Neural cell (in vitro differentiated cells): ENCODE measurements at regions not wholly inside any gene's neighbourhood (a gene's known extent, or its start where the extent isn't known, plus 50 kb on each side); places are given as distances from the start of the nearest gene placed in this dataset.

Experiments used
- EP300 ChIP-seq: fragments of 450-650 bp; conservative IDR thresholded peaks from 2 replicates; pipeline ENCODE4 v1.6.1; 2014; ENCODE audit warnings: antibody characterized with exemption, mild to moderate bottlenecking, moderate library complexity; ENCODE audit not compliant: poor library complexity, severe bottlenecking
- EZH2 ChIP-seq: fragments of 200-600, 300-800 bp; shearing (Covaris generic), sonication (generic); IDR thresholded peaks from 2 replicates; pipeline ENCODE4 v1.6.1; 2014; ENCODE audit warnings: antibody characterized with exemption, low read length, borderline replicate concordance, mild to moderate bottlenecking; ENCODE audit not compliant: insufficient read depth, poor library complexity, severe bottlenecking
- POLR2AphosphoS5 ChIP-seq: IDR thresholded peaks from 2 replicates; pipeline ENCODE4 v1.6.1; 2012
- RAD21 ChIP-seq: fragments of 450-650 bp; conservative IDR thresholded peaks from 2 replicates; pipeline ENCODE4 v1.6.1; 2014; ENCODE audit warnings: antibody characterized with exemption, mild to moderate bottlenecking, moderate library complexity
- SMC3 ChIP-seq: fragments of 450-650 bp; conservative IDR thresholded peaks from 2 replicates; pipeline ENCODE4 v1.6.1; 2014; ENCODE audit warnings: antibody characterized with exemption, mild to moderate bottlenecking, moderate library complexity; ENCODE audit not compliant: poor library complexity
- TAF1 ChIP-seq: IDR thresholded peaks from 2 replicates; pipeline ENCODE4 v1.6.1; 2012; ENCODE audit warnings: low read depth
- TF ChIP-seq, protein P1 (sequence below): fragments of 450-650 bp; IDR thresholded peaks from 2 replicates; pipeline ENCODE4 v1.5.1; 2014; ENCODE audit warnings: antibody characterized with exemption, mild to moderate bottlenecking, moderate library complexity; ENCODE audit not compliant: poor library complexity, severe bottlenecking
- TF ChIP-seq, protein P2 (sequence below): IDR thresholded peaks from 2 replicates; pipeline ENCODE4 v1.6.1; 2012; ENCODE audit warnings: borderline replicate concordance

DNA sequence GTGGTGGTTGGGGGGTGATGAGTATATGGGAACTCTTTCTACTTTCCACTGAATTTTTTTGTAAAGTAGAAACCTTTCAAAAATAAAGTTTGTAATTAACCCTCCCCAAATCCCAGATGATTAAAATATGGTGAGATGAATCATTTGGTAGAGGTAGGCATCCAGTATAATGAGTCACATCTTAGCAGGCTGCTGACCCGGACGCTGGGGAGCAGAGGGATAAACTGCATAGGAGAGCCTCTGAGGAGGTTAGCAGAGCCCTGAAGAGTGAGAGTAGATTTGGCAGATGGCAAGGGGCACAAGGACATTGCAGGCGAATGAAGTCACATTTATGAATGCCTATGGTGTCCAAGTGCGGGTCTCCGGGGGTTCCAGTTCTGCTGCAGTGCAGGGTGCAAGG is 293.8 kb downstream of the FGF9 start:
- TF ChIP-seq, protein P1, sequence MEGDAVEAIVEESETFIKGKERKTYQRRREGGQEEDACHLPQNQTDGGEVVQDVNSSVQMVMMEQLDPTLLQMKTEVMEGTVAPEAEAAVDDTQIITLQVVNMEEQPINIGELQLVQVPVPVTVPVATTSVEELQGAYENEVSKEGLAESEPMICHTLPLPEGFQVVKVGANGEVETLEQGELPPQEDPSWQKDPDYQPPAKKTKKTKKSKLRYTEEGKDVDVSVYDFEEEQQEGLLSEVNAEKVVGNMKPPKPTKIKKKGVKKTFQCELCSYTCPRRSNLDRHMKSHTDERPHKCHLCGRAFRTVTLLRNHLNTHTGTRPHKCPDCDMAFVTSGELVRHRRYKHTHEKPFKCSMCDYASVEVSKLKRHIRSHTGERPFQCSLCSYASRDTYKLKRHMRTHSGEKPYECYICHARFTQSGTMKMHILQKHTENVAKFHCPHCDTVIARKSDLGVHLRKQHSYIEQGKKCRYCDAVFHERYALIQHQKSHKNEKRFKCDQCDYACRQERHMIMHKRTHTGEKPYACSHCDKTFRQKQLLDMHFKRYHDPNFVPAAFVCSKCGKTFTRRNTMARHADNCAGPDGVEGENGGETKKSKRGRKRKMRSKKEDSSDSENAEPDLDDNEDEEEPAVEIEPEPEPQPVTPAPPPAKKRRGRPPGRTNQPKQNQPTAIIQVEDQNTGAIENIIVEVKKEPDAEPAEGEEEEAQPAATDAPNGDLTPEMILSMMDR, result no peak
- TF ChIP-seq TAF1 (no peak), EP300 (no peak), EZH2 (no peak), POLR2AphosphoS5 (no peak), RAD21 (no peak), SMC3 (no peak)
- TF ChIP-seq, protein P2, sequence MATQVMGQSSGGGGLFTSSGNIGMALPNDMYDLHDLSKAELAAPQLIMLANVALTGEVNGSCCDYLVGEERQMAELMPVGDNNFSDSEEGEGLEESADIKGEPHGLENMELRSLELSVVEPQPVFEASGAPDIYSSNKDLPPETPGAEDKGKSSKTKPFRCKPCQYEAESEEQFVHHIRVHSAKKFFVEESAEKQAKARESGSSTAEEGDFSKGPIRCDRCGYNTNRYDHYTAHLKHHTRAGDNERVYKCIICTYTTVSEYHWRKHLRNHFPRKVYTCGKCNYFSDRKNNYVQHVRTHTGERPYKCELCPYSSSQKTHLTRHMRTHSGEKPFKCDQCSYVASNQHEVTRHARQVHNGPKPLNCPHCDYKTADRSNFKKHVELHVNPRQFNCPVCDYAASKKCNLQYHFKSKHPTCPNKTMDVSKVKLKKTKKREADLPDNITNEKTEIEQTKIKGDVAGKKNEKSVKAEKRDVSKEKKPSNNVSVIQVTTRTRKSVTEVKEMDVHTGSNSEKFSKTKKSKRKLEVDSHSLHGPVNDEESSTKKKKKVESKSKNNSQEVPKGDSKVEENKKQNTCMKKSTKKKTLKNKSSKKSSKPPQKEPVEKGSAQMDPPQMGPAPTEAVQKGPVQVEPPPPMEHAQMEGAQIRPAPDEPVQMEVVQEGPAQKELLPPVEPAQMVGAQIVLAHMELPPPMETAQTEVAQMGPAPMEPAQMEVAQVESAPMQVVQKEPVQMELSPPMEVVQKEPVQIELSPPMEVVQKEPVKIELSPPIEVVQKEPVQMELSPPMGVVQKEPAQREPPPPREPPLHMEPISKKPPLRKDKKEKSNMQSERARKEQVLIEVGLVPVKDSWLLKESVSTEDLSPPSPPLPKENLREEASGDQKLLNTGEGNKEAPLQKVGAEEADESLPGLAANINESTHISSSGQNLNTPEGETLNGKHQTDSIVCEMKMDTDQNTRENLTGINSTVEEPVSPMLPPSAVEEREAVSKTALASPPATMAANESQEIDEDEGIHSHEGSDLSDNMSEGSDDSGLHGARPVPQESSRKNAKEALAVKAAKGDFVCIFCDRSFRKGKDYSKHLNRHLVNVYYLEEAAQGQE, result no peak
